GM12873 (cell line): ENCODE measurements at regions not wholly inside any gene's neighbourhood (a gene's known extent, or its start where the extent isn't known, plus 50 kb on each side); places are given as distances from the start of the nearest gene placed in this dataset.

ENCODE experiments used
- CTCF ChIP-seq: IDR thresholded peaks from 2 replicates; pipeline ENCODE4 v1.5.1; 2012; ENCODE audit warnings: low read depth, mild to moderate bottlenecking, moderate library complexity, low read length, control low read depth; ENCODE audit not compliant: insufficient read depth; ENCODE audit errors: missing control alignments

- TF ChIP-seq CTCF = no peak
These were observed 133.1 kb upstream of the NANOGP8 start for GRCh38 chr15:35218215-35218614.

- no peak for TF ChIP-seq CTCF
These were observed 130.0 kb upstream of the NANOGP8 start for GRCh38 chr15:35215093-35215492.

DNA sequence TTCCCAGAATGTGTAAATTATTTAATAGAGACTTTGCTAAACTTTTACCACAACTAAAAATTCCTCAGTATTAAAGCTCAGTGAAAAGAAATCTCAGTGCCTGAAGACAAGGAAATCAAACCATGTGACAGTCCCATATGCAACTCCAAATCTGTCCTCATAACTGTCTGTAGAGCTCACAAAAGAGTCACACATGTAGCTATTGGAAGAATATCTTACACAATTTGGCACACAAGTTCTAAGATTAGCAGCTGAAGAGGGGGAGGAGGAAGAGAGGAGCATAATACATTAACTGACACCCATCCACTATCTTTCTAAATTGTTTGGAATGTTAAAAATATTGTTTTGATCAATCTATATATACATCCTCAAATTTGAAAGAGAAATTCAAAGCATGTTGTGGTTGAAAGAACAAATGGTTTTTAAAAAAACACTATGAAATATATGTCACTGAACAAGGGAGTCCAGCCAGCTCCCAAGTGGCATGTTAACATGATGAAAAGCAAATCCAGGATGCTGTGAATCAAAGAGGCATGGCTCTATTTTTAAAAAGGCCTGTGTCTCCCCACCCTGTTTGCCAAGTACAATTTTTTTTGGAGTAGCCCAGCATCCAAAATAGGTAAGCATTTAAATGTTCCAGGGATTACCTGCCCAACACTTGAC is 126.3 kb upstream of the NANOGP8 start:
- TF ChIP-seq CTCF = no peak

DNA sequence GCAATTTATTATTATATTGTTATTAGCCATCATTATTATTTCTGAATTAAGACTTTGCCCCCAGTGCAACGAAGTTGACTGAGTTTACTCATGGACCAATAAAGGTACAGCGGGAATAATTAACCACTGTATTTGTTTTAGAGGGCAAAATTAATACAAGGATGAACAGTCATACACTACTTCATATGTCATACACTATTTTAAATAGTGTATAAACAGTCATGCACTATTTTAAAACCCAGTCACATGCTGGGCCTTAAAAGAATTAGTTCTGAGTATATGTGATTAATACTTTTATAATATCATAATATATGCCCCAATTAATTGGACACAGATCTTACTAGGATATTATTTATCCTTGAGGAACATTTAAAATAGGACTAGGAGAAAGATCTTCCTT is 125.3 kb upstream of the NANOGP8 start:
- TF ChIP-seq CTCF = no peak

- no peak for TF ChIP-seq CTCF
These were observed 124.7 kb upstream of the NANOGP8 start for GRCh38 chr15:35209838-35210237.

DNA sequence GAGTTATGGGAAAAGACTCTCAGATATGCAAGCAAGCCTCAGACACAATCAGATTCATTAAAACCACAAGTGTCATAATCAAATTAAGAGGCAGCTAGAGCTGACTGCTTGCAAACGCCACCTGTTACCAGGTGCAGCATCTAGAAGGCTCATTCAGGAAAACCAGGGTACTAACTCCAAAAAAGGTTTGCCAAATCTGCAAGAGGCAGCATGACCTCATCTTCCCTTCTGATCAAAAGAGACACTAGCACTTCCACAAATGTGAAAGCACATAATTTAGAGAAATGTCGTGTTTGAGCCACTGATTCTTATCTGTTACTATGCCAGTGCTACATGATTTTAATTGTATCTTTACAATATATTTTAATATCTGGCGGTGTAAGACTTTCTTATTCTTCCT is 123.3 kb upstream of the NANOGP8 start:
- no peak for TF ChIP-seq CTCF

DNA sequence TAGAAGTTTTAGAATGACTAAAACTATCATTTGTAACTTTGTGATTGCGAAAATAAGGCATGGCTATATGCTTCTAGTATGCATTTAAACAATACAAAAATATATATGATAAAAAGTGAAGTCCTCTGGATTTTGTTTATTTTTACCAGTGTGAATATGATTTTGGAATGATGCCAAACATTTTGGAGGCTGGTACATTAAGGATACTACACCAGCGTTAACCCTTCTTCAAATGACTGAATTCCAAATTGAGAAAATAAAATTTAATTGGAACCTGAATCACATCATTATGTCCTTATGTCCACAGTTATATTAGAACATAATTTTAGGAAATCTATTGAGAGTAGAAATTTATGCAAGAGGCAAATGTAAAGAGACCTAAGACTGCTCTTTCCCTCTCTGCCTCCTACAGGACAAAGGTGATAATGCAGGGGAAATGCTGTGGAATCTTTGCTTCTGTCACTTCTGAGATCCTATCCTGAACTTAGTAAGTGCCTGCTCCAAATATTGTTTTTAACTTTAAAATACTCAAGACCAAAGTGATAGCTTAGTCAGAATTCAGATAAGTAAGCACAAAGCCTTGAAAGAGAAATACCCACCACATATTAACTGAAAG is 121.1 kb upstream of the NANOGP8 start:
- TF ChIP-seq CTCF = peak; percentile 67

DNA sequence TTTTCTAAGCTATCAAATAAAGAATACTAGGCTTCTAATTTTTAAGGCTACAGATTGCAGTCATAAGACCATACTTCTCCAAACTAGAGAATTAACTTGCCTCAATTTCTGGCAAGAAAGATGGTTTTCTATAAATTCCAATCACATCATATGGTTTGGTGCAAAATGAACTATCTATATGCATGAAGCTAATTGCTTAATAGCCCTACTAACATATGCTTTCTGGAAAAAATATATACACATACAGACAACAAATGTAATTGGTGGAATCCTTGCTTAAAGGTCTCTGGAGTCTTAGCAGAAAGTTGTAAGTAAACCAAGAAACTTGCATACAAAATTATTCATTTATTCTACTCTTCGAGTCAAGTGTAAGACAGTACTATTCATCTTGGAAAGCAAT is 113.1 kb upstream of the NANOGP8 start:
- TF ChIP-seq CTCF = no peak
